SK-N-MC (cell line): ENCODE measurements at regions not wholly inside any gene's neighbourhood (a gene's known extent, or its start where the extent isn't known, plus 50 kb on each side); places are given as distances from the start of the nearest gene placed in this dataset.

Experiments used
- EZH2 ChIP-seq: fragments of 200-600 bp; sonication (generic); IDR thresholded peaks from one replicate; pipeline ENCODE4 v1.6.1; 2017; ENCODE audit warnings: antibody characterized with exemption
- POLR2AphosphoS5 ChIP-seq: IDR thresholded peaks from 2 replicates; pipeline ENCODE4 v1.6.1; 2012; ENCODE audit warnings: mild to moderate bottlenecking, low read depth, low read length, borderline replicate concordance

- no peak for TF ChIP-seq EZH2
- TF ChIP-seq POLR2AphosphoS5 = no peak
Observed at GRCh38 chr21:35335951-35336446, 286.9 kb upstream of the RUNX1 start.
